ENCODE measurements at regions not wholly inside any gene's neighbourhood (a gene's known extent, or its start where the extent isn't known, plus 50 kb on each side); places are given as distances from the start of the nearest gene placed in this dataset.

DNA sequence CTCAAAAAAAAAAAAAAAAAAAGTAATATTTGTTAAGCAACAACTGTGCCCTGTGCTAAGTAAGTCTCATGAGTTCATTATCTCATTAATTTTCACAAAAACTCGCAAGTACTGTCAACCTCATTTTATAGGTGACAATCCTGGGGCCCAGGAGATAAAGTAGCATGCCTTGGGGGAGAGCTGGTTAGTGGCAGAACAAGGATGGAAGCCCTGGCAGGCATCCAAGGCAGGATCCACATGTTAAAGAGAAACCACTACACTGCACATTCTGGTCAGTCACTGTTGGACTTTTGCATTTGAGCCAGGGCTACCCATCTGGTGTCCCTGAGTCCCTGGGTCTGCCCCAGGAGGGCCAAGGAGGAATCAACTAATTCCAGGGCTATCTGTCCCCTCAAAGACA, 54.6 kb downstream of the ZFP36L2 start:
- H3K9me3 ChIP-seq (ENCODE audit: control insufficient read depth in 4 of 4, insufficient read depth in 3 of 4, low read length in 3 of 4), result peaks cover 2 to 14% (median 4%) of the 10 kb centered on the region in 4 donors
- WGBS, 2 donors, result 56 to 59% methylated on average over 1 of the region's 1 CpG
- no peaks in the 10 kb centered on the region for H3K27me3 ChIP-seq (ENCODE audit: control insufficient read depth in 3 of 3, insufficient read depth in 3 of 3, low read length in 2 of 3)
- H3K9ac ChIP-seq (ENCODE audit: insufficient read depth in 1 of 2, low read length in 2 of 2), result no peak overlapping the region
- H3K27ac ChIP-seq (ENCODE audit: low read depth in 1 of 2, low read length in 1 of 2), result peak overlapping the region in 1 of 2 donors; percentile 37
- H3K4me3 ChIP-seq, result no peak overlapping the region
- TF ChIP-seq, protein P1, sequence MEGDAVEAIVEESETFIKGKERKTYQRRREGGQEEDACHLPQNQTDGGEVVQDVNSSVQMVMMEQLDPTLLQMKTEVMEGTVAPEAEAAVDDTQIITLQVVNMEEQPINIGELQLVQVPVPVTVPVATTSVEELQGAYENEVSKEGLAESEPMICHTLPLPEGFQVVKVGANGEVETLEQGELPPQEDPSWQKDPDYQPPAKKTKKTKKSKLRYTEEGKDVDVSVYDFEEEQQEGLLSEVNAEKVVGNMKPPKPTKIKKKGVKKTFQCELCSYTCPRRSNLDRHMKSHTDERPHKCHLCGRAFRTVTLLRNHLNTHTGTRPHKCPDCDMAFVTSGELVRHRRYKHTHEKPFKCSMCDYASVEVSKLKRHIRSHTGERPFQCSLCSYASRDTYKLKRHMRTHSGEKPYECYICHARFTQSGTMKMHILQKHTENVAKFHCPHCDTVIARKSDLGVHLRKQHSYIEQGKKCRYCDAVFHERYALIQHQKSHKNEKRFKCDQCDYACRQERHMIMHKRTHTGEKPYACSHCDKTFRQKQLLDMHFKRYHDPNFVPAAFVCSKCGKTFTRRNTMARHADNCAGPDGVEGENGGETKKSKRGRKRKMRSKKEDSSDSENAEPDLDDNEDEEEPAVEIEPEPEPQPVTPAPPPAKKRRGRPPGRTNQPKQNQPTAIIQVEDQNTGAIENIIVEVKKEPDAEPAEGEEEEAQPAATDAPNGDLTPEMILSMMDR (IDR thresholded peaks at IDR 0.05; ENCODE audit: control extremely low read depth, extremely low read depth), result no peak
- ATAC-seq (ENCODE audit: insufficient read depth, low FRiP score), result no peak
- DNase-seq, result peak; percentile 64 to 80 (median 66)
- peaks cover 0 to 30% (median 16%) of the 10 kb centered on the region in 5 donors for H3K4me1 ChIP-seq (ENCODE audit: control insufficient read depth in 5 of 5, insufficient read depth in 5 of 5, low read length in 5 of 5)
- no peaks in the 10 kb centered on the region for H3K36me3 ChIP-seq (ENCODE audit: control insufficient read depth in 4 of 4, insufficient read depth in 4 of 4, low read length in 4 of 4)

DNA sequence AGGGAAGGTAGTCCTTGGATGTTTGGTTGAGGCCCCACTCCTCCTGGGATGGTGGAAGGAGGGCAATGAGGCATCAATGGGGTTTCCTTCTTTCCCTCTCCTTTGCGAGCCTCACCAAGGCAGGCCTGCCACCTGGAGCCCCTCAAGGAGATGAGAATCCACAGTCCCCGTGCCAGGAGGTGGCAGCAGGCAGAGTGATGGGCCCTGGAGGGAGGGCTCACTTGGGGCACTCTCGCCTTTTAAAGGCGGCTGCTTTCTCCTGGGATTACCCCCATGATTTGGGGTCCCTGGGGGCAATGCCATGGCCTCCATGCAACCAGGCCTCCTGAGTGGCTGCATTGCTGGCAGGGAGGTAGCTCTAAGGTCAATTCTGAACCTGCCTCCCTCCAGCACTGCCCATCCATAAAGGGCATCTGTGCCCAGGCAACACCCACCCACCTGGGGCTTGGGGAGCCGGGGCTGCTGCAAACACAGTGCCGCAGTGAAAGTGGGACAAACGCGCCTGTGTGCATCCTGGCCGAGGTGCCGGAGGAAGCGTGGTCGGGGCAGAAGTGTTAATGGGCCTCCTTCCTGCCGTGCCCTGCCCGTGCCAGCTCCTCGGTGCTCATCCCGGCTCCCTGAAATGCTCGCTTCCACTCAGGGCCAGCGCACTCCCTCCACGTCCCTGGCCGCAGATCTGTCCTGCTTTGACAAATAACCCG, 55.9 kb downstream of the ZFP36L2 start:
- H3K4me1 ChIP-seq (ENCODE audit: control insufficient read depth in 5 of 5, insufficient read depth in 5 of 5, low read length in 5 of 5), result peaks cover 0 to 30% (median 16%) of the 10 kb centered on the region in 5 donors
- no peak overlapping the region for H3K4me3 ChIP-seq
- DNase-seq, result no peak
- WGBS, 2 donors, result 37 to 58% methylated on average over 21 of the region's 21 CpGs
- H3K36me3 ChIP-seq (ENCODE audit: control insufficient read depth in 4 of 4, insufficient read depth in 4 of 4, low read length in 4 of 4), result no peaks in the 10 kb centered on the region
- no peak for ATAC-seq (ENCODE audit: insufficient read depth, low FRiP score)
- no peaks in the 10 kb centered on the region for H3K27me3 ChIP-seq (ENCODE audit: control insufficient read depth in 3 of 3, insufficient read depth in 3 of 3, low read length in 2 of 3)
- H3K9ac ChIP-seq (ENCODE audit: insufficient read depth in 1 of 2, low read length in 2 of 2), result no peak overlapping the region
- H3K27ac ChIP-seq (ENCODE audit: low read depth in 1 of 2, low read length in 1 of 2), result peak overlapping the region in 1 of 2 donors; percentile 43
- H3K9me3 ChIP-seq (ENCODE audit: control insufficient read depth in 4 of 4, insufficient read depth in 3 of 4, low read length in 3 of 4), result peaks cover 2 to 11% (median 2%) of the 10 kb centered on the region in 4 donors
- TF ChIP-seq, protein P1 (IDR thresholded peaks at IDR 0.05; ENCODE audit: control extremely low read depth, extremely low read depth), result no peak

DNA sequence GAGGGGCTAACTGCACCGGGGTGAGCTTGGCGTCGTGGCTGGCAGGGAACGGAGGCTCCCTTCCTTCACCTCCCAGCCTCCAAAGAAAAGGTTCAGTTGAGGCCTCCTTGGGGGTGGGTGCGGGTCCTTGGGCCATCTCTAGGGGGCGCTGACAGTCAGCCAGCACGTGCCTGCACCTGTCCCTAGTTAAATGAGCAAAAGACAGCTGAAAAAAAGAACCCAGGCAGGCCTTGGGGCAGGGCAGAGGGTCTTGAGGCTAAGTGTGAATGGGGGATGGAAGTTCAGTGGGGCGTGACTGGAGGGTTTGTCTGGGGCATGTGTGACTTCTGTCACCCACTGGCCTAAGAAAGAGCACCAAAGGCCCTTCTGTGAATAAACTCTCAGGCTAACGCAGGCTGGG, 56.4 kb downstream of the ZFP36L2 start:
- WGBS, 2 donors, result 49 to 72% methylated on average over 9 of the region's 9 CpGs
- ATAC-seq (ENCODE audit: insufficient read depth, low FRiP score), result no peak
- DNase-seq, result no peak
- H3K9ac ChIP-seq (ENCODE audit: insufficient read depth in 1 of 2, low read length in 2 of 2), result no peak overlapping the region
- no peaks in the 10 kb centered on the region for H3K36me3 ChIP-seq (ENCODE audit: control insufficient read depth in 4 of 4, insufficient read depth in 4 of 4, low read length in 4 of 4)
- peaks cover 0 to 30% (median 16%) of the 10 kb centered on the region in 5 donors for H3K4me1 ChIP-seq (ENCODE audit: control insufficient read depth in 5 of 5, insufficient read depth in 5 of 5, low read length in 5 of 5)
- H3K9me3 ChIP-seq (ENCODE audit: control insufficient read depth in 4 of 4, insufficient read depth in 3 of 4, low read length in 3 of 4), result peaks cover 0 to 5% (median 1%) of the 10 kb centered on the region in 4 donors
- no peaks in the 10 kb centered on the region for H3K27me3 ChIP-seq (ENCODE audit: control insufficient read depth in 3 of 3, insufficient read depth in 3 of 3, low read length in 2 of 3)
- TF ChIP-seq, protein P1 (IDR thresholded peaks at IDR 0.05; ENCODE audit: control extremely low read depth, extremely low read depth), result no peak
- peak overlapping the region in 1 of 2 donors; percentile 95 for H3K27ac ChIP-seq (ENCODE audit: low read depth in 1 of 2, low read length in 1 of 2)
- no peak overlapping the region for H3K4me3 ChIP-seq
